ENCODE measurements at regions not wholly inside any gene's neighbourhood (a gene's known extent, or its start where the extent isn't known, plus 50 kb on each side); places are given as distances from the start of the nearest gene placed in this dataset.

DNA sequence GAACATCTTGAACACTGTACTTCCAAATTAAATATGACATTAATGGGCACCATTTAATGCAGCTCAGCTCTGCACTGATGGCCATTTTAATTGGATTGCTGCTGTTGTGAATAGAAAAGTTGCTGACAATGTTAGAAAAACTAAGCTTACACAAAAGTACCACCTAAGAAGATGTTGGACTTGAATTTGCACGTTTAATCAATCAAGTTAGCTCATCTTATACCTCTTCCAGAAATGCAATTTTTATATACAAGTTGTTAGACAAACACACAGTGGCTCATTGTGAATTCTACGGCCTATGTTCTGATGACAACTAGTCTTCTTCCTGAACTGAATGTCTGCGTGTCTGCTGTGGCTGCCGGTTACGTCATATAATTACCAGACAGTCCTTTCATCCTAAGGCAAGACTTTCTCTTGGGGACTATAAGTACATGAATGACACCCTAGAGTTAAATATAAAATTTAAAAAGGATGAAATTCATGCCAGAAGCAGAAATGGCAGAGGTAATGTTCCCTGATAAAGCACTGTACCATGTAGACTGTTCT is 330.2 kb downstream of the EPM2A start:
- ChIA-PET CTCF (no interaction called here), POLR2A (ENCODE audit: unreplicated experiment) (no interaction called here)
- H3K4me1 ChIP-seq (ENCODE audit: insufficient read depth, low read length), result no peaks in the 10 kb centered on the region
- intact Hi-C loops (cut with micrococcal nuclease), result no loop called here
- H4K20me1 ChIP-seq (ENCODE audit: low read length), result no peaks in the 10 kb centered on the region
- DNase-seq (no peak), ATAC-seq (no peak)
- BruUV-seq (replicated peaks), result no TSS peak
- H3K36me3 ChIP-seq (ENCODE audit: low read depth, low read length), result no peaks in the 10 kb centered on the region
- no peaks in the 10 kb centered on the region for H3K79me2 ChIP-seq (ENCODE audit: low read length)
- H3F3A ChIP-seq (ENCODE audit: low read length, unreplicated experiment), result no peaks in the 10 kb centered on the region
- H3K4me2 ChIP-seq (ENCODE audit: low read length), result no peak overlapping the region
- no peaks in the 10 kb centered on the region for H3K9me3 ChIP-seq (ENCODE audit: low read length)
- no peaks in the 10 kb centered on the region for H3K9me2 ChIP-seq (replicated peaks; ENCODE audit: low read length)
- no peak for TF ChIP-seq EZH2 (IDR thresholded peaks at IDR 0.05; ENCODE audit: low read length, unreplicated experiment)
- TF ChIP-seq, protein P1, sequence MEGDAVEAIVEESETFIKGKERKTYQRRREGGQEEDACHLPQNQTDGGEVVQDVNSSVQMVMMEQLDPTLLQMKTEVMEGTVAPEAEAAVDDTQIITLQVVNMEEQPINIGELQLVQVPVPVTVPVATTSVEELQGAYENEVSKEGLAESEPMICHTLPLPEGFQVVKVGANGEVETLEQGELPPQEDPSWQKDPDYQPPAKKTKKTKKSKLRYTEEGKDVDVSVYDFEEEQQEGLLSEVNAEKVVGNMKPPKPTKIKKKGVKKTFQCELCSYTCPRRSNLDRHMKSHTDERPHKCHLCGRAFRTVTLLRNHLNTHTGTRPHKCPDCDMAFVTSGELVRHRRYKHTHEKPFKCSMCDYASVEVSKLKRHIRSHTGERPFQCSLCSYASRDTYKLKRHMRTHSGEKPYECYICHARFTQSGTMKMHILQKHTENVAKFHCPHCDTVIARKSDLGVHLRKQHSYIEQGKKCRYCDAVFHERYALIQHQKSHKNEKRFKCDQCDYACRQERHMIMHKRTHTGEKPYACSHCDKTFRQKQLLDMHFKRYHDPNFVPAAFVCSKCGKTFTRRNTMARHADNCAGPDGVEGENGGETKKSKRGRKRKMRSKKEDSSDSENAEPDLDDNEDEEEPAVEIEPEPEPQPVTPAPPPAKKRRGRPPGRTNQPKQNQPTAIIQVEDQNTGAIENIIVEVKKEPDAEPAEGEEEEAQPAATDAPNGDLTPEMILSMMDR (conservative IDR thresholded peaks at IDR 0.05; ENCODE audit: low read depth, low read length), result no peak
- TF ChIP-seq EZH2phosphoT487 (IDR thresholded peaks at IDR 0.05; ENCODE audit: borderline replicate concordance, low read length), result no peak
- H3K9ac ChIP-seq (ENCODE audit: low read length), result no peak overlapping the region
- no peak overlapping the region for H2AFZ ChIP-seq (ENCODE audit: low read length)
- no peaks in the 10 kb centered on the region for H3K27me3 ChIP-seq (ENCODE audit: low read length)
- no peak overlapping the region for H3K4me3 ChIP-seq (ENCODE audit: low read length)
- H3K27ac ChIP-seq (ENCODE audit: low read length), result no peak overlapping the region

- DNase-seq, result no peak
- ChIA-PET POLR2A (ENCODE audit: unreplicated experiment) (no interaction called here), CTCF (no interaction called here)
- Histone ChIP-seq H3K9me2 (replicated peaks; ENCODE audit: low read length) (no peaks in the 10 kb centered on the region), H3K4me1 (ENCODE audit: insufficient read depth, low read length) (no peaks in the 10 kb centered on the region), H3F3A (ENCODE audit: low read length, unreplicated experiment) (no peaks in the 10 kb centered on the region), H2AFZ (ENCODE audit: low read length) (no peak overlapping the region), H3K9ac (ENCODE audit: low read length) (no peak overlapping the region), H3K36me3 (ENCODE audit: low read depth, low read length) (no peaks in the 10 kb centered on the region), H3K9me3 (ENCODE audit: low read length) (no peaks in the 10 kb centered on the region), H3K4me3 (ENCODE audit: low read length) (no peak overlapping the region), H3K4me2 (ENCODE audit: low read length) (no peak overlapping the region), H3K27me3 (ENCODE audit: low read length) (no peaks in the 10 kb centered on the region), H4K20me1 (ENCODE audit: low read length) (no peaks in the 10 kb centered on the region), H3K79me2 (ENCODE audit: low read length) (no peaks in the 10 kb centered on the region), H3K27ac (ENCODE audit: low read length) (no peak overlapping the region)
- ATAC-seq, result no peak
- intact Hi-C loops (cut with micrococcal nuclease), result no loop called here
- TF ChIP-seq, protein P1 (conservative IDR thresholded peaks at IDR 0.05; ENCODE audit: low read depth, low read length), result no peak
- TF ChIP-seq EZH2phosphoT487 (IDR thresholded peaks at IDR 0.05; ENCODE audit: borderline replicate concordance, low read length), result no peak
- no peak for TF ChIP-seq EZH2 (IDR thresholded peaks at IDR 0.05; ENCODE audit: low read length, unreplicated experiment)
- no TSS peak for BruUV-seq (replicated peaks)
Observed at GRCh38 chr6:145406783-145407182, 328.5 kb downstream of the EPM2A start.

GRCh38 chr6:145415616-145416015 is 319.7 kb downstream of the EPM2A start:
- POLR2A ChIA-PET (ENCODE audit: unreplicated experiment), result no interaction called here
- CTCF ChIA-PET, result no interaction called here
- H2AFZ ChIP-seq (ENCODE audit: low read length), result no peak overlapping the region

More at GRCh38 chr6:145415616-145416015, 319.7 kb downstream of the EPM2A start:
- H3K79me2 ChIP-seq (ENCODE audit: low read length), result no peaks in the 10 kb centered on the region
- BruUV-seq (replicated peaks), result no TSS peak
- H3K9me2 ChIP-seq (replicated peaks; ENCODE audit: low read length), result no peaks in the 10 kb centered on the region
- intact Hi-C loops (cut with micrococcal nuclease), result no loop called here
- no peaks in the 10 kb centered on the region for H3K9me3 ChIP-seq (ENCODE audit: low read length)
- no peaks in the 10 kb centered on the region for H3F3A ChIP-seq (ENCODE audit: low read length, unreplicated experiment)
- no peak overlapping the region for H3K27ac ChIP-seq (ENCODE audit: low read length)
- no peaks in the 10 kb centered on the region for H3K27me3 ChIP-seq (ENCODE audit: low read length)
- H4K20me1 ChIP-seq (ENCODE audit: low read length), result no peaks in the 10 kb centered on the region
- TF ChIP-seq, protein P1 (conservative IDR thresholded peaks at IDR 0.05; ENCODE audit: low read depth, low read length), result no peak
- TF ChIP-seq EZH2phosphoT487 (IDR thresholded peaks at IDR 0.05; ENCODE audit: borderline replicate concordance, low read length) (no peak), EZH2 (IDR thresholded peaks at IDR 0.05; ENCODE audit: low read length, unreplicated experiment) (no peak)
- no peak overlapping the region for H3K4me3 ChIP-seq (ENCODE audit: low read length)
- H3K9ac ChIP-seq (ENCODE audit: low read length), result no peak overlapping the region
- DNase-seq (no peak), ATAC-seq (no peak)
- H3K4me1 ChIP-seq (ENCODE audit: insufficient read depth, low read length), result no peaks in the 10 kb centered on the region
- no peak overlapping the region for H3K4me2 ChIP-seq (ENCODE audit: low read length)
- H3K36me3 ChIP-seq (ENCODE audit: low read depth, low read length), result no peaks in the 10 kb centered on the region

Data from PC-3 (cell line).